Chondrocyte (in vitro differentiated cells): ENCODE measurements at regions not wholly inside any gene's neighbourhood (a gene's known extent, or its start where the extent isn't known, plus 50 kb on each side); places are given as distances from the start of the nearest gene placed in this dataset.

Source experiments
- DNase-seq: peaks from one replicate; pipeline ENCODE4 v3.0.0; 2021; ENCODE audit warnings: mixed read lengths, low spot score
- H3K27ac Mint-ChIP-seq: one replicate; pipeline ENCODE4 v1.8.0; 2021; ENCODE audit warnings: mild to moderate bottlenecking, moderate library complexity, mixed read lengths; ENCODE audit not compliant: unreplicated experiment
- H3K27me3 Mint-ChIP-seq: 2 replicates; pipeline ENCODE4 v1.8.0; 2021; ENCODE audit warnings: low read depth, mixed read lengths
- H3K36me3 Mint-ChIP-seq: 2 replicates; pipeline ENCODE4 v1.8.0; 2021; ENCODE audit warnings: low read depth, mixed read lengths
- H3K4me1 Mint-ChIP-seq: 2 replicates; pipeline ENCODE4 v1.8.0; 2021; ENCODE audit warnings: low read depth, mild to moderate bottlenecking, mixed read lengths
- H3K4me3 Mint-ChIP-seq: one replicate; pipeline ENCODE4 v1.8.0; 2021; ENCODE audit warnings: mild to moderate bottlenecking, moderate library complexity, mixed read lengths; ENCODE audit not compliant: unreplicated experiment
- H3K9me3 Mint-ChIP-seq: 2 replicates; pipeline ENCODE4 v1.8.0; 2021; ENCODE audit warnings: low read depth, mixed read lengths
- CTCF ChIP-seq: fragments of 200-600 bp; sonication (generic); IDR thresholded peaks from 2 replicates; pipeline ENCODE4 v1.5.0; 2021; ENCODE audit warnings: antibody characterized with exemption, mild to moderate bottlenecking, moderate library complexity

- no peaks in the 10 kb centered on the region for H3K9me3 Mint-ChIP-seq
- DNase-seq: no peak
- no peaks in the 10 kb centered on the region for H3K4me1 Mint-ChIP-seq
- no peak for TF ChIP-seq CTCF
- H3K27ac Mint-ChIP-seq: no peak overlapping the region
- no peak overlapping the region for H3K4me3 Mint-ChIP-seq
- H3K27me3 Mint-ChIP-seq: peaks cover 7% of the 10 kb centered on the region
- H3K36me3 Mint-ChIP-seq: no peaks in the 10 kb centered on the region
Measured at GRCh38 chr11:116418388-116419041, 354.3 kb downstream of the BUD13 start.

GRCh38 chr11:116416852-116417251 is 355.9 kb downstream of the BUD13 start:
- Mint-ChIP-seq H3K27ac (no peak overlapping the region), H3K27me3 (peaks cover 7% of the 10 kb centered on the region), H3K4me3 (no peak overlapping the region), H3K4me1 (no peaks in the 10 kb centered on the region), H3K9me3 (no peaks in the 10 kb centered on the region), H3K36me3 (no peaks in the 10 kb centered on the region)
- DNase-seq: no peak
- TF ChIP-seq CTCF: no peak

- no peak overlapping the region for H3K27ac Mint-ChIP-seq
- no peak for DNase-seq
- H3K27me3 Mint-ChIP-seq: peaks cover 8% of the 10 kb centered on the region
- no peaks in the 10 kb centered on the region for H3K9me3 Mint-ChIP-seq
- H3K4me1 Mint-ChIP-seq: no peaks in the 10 kb centered on the region
- H3K4me3 Mint-ChIP-seq: no peak overlapping the region
- TF ChIP-seq CTCF: no peak
- no peaks in the 10 kb centered on the region for H3K36me3 Mint-ChIP-seq
Measured at GRCh38 chr11:116415095-116415494, 357.7 kb downstream of the BUD13 start.

- Mint-ChIP-seq H3K27ac (no peak overlapping the region), H3K4me3 (no peak overlapping the region), H3K27me3 (peaks cover 8% of the 10 kb centered on the region), H3K36me3 (no peaks in the 10 kb centered on the region), H3K9me3 (no peaks in the 10 kb centered on the region), H3K4me1 (no peaks in the 10 kb centered on the region)
- DNase-seq: no peak
- no peak for TF ChIP-seq CTCF
Measured at GRCh38 chr11:116414357-116414880, 358.4 kb downstream of the BUD13 start.

- H3K27me3 Mint-ChIP-seq: peaks cover 8% of the 10 kb centered on the region
- no peaks in the 10 kb centered on the region for H3K36me3 Mint-ChIP-seq
- H3K4me3 Mint-ChIP-seq: no peak overlapping the region
- no peaks in the 10 kb centered on the region for H3K4me1 Mint-ChIP-seq
- H3K27ac Mint-ChIP-seq: no peak overlapping the region
- H3K9me3 Mint-ChIP-seq: no peaks in the 10 kb centered on the region
- TF ChIP-seq CTCF: no peak
- DNase-seq: no peak
Measured at GRCh38 chr11:116413301-116414242, 359.2 kb downstream of the BUD13 start.
